ENCODE measurements at regions not wholly inside any gene's neighbourhood (a gene's known extent, or its start where the extent isn't known, plus 50 kb on each side); places are given as distances from the start of the nearest gene placed in this dataset.

DNA sequence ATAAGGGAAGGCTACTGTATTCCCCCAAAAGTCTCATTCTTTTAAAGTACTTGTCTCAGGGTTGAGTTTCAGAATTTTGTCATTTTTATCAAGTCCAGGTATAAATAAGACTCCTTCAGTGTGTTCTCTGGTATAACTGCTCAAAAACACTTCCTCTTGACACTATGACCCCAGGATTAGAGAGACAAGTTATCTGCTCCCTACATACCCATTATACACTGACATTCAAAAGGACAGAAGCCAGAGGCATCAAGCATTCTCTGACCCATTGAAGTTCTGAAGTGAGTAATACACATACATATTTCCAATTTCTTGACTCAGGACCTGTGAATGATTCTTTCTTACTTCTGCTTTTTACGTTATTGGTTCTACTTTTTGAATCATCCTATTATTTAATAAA is 447.8 kb upstream of the CNTN5 start:
- TF ChIP-seq REST (IDR thresholded peaks at IDR 0.05; ENCODE audit: unreplicated experiment): no peak
- TF ChIP-seq, protein P1, sequence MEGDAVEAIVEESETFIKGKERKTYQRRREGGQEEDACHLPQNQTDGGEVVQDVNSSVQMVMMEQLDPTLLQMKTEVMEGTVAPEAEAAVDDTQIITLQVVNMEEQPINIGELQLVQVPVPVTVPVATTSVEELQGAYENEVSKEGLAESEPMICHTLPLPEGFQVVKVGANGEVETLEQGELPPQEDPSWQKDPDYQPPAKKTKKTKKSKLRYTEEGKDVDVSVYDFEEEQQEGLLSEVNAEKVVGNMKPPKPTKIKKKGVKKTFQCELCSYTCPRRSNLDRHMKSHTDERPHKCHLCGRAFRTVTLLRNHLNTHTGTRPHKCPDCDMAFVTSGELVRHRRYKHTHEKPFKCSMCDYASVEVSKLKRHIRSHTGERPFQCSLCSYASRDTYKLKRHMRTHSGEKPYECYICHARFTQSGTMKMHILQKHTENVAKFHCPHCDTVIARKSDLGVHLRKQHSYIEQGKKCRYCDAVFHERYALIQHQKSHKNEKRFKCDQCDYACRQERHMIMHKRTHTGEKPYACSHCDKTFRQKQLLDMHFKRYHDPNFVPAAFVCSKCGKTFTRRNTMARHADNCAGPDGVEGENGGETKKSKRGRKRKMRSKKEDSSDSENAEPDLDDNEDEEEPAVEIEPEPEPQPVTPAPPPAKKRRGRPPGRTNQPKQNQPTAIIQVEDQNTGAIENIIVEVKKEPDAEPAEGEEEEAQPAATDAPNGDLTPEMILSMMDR (conservative IDR thresholded peaks at IDR 0.05; ENCODE audit: low read depth in 2 of 2): no peak
- no peak for TF ChIP-seq CREB1 (CRISPR knock-in tag; IDR thresholded peaks at IDR 0.05; ENCODE audit: low read depth)
- no peak for TF ChIP-seq NANOG (IDR thresholded peaks at IDR 0.05; ENCODE audit: borderline replicate concordance)
- no peak for TF ChIP-seq EZH2 (IDR thresholded peaks at IDR 0.05; ENCODE audit: low read depth, unreplicated experiment)
- no peak for TF ChIP-seq POLR2AphosphoS5 (IDR thresholded peaks at IDR 0.05; ENCODE audit: low read depth)
- no peak for TF ChIP-seq EZH2phosphoT487 (IDR thresholded peaks at IDR 0.05; ENCODE audit: unreplicated experiment)
- TF ChIP-seq JUNB (IDR thresholded peaks at IDR 0.05; ENCODE audit: unreplicated experiment): no peak

Measured in GM23338 (cell line).